GM06990 (cell line): ENCODE measurements at regions not wholly inside any gene's neighbourhood (a gene's known extent, or its start where the extent isn't known, plus 50 kb on each side); places are given as distances from the start of the nearest gene placed in this dataset.

Experiments used
- DNase-seq: peaks from one replicate; pipeline ENCODE4 v3.0.0-alpha.2; 2011; ENCODE audit not compliant: insufficient read length; ENCODE audit errors: extremely low read depth
- H3K27me3 ChIP-seq: replicated peaks from 2 replicates; pipeline ENCODE4 v1.6.0; 2011; ENCODE audit warnings: low read length; ENCODE audit not compliant: control insufficient read depth, insufficient read depth
- H3K36me3 ChIP-seq: 2 replicates; pipeline ENCODE4 v1.5.1; 2011; ENCODE audit warnings: low read length; ENCODE audit not compliant: control insufficient read depth, insufficient read depth
- H3K4me3 ChIP-seq: replicated peaks from 2 replicates; pipeline ENCODE4 v1.5.1; 2011; ENCODE audit warnings: low read depth, mild to moderate bottlenecking, control low read depth, low read length
- CTCF ChIP-seq: IDR thresholded peaks from 2 replicates; pipeline ENCODE4 v1.5.1; 2011; ENCODE audit warnings: low read length, control low read depth, mild to moderate bottlenecking, inconsistent platforms; ENCODE audit not compliant: insufficient read depth, poor library complexity, severe bottlenecking

DNA sequence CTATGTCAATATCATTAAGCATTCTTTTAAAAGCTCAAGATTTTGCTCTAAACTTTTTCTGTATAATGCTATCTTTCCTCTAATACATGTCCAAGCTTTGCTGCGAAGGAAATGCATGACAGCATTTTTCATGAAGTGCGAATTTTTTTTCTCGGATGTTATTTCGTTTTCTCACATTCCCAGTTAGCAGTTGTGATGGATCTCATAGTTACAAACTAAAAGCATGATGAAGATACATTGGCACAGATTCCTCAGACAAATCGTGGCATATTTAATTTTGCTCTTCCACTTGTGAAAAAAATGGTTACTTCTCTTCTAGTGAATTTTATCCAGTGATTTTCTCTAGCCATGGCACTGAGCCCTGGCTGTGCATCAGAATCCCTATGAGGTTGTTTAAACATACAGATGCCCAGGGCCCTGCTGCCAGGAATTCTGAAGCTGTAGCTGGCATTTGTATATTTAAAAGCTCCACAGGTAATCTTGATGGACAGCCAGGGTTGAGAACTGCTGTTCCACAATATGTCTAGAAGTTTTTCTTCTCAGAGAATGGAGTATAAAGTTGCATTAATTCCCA, 299.8 kb upstream of the NEBL start:
- no peak for DNase-seq
- H3K27me3 ChIP-seq: no peaks in the 10 kb centered on the region
- H3K36me3 ChIP-seq: no peaks in the 10 kb centered on the region
- no peak for TF ChIP-seq CTCF
- no peak overlapping the region for H3K4me3 ChIP-seq

DNA sequence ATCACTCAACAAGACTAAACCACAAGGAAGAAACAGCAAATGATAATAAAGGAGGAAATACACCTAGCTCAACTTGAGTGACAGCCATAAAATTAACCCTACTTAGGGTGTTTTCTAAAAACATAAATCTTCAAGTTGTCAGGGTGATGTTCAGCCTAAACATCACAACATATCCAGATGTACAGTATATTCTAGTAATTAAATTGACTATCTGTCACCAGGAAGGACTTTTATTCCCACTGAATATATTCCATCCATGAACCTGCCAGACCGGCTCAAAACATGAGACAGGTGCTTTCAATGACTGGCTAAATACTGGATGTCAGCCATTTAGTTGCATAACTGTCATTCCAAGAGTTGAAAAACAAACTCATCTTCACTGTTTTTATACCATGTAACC, 298.1 kb upstream of the NEBL start:
- H3K36me3 ChIP-seq: no peaks in the 10 kb centered on the region
- no peak for TF ChIP-seq CTCF
- H3K4me3 ChIP-seq: no peak overlapping the region
- H3K27me3 ChIP-seq: no peaks in the 10 kb centered on the region
- no peak for DNase-seq

GRCh38 chr10:21194510-21194993, 297.4 kb upstream of the NEBL start:
- no peak for DNase-seq
- Histone ChIP-seq H3K4me3 (no peak overlapping the region), H3K27me3 (no peaks in the 10 kb centered on the region), H3K36me3 (no peaks in the 10 kb centered on the region)
- TF ChIP-seq CTCF: no peak

- no peak overlapping the region for H3K4me3 ChIP-seq
- TF ChIP-seq CTCF: no peak
- no peaks in the 10 kb centered on the region for H3K36me3 ChIP-seq
- H3K27me3 ChIP-seq: no peaks in the 10 kb centered on the region
- DNase-seq: no peak
Measured at GRCh38 chr10:21193196-21193595, 296.1 kb upstream of the NEBL start.

- H3K27me3 ChIP-seq: no peaks in the 10 kb centered on the region
- TF ChIP-seq CTCF: no peak
- no peak overlapping the region for H3K4me3 ChIP-seq
- H3K36me3 ChIP-seq: no peaks in the 10 kb centered on the region
- DNase-seq: no peak
Measured at GRCh38 chr10:21191512-21191911, 294.4 kb upstream of the NEBL start.

- H3K4me3 ChIP-seq: no peak overlapping the region
- no peaks in the 10 kb centered on the region for H3K27me3 ChIP-seq
- H3K36me3 ChIP-seq: no peaks in the 10 kb centered on the region
- no peak for DNase-seq
- no peak for TF ChIP-seq CTCF
Measured at GRCh38 chr10:21184984-21185383, 287.9 kb upstream of the NEBL start.
